Endothelial cell (in vitro differentiated cells): ENCODE measurements at regions not wholly inside any gene's neighbourhood (a gene's known extent, or its start where the extent isn't known, plus 50 kb on each side); places are given as distances from the start of the nearest gene placed in this dataset.

Experiments
- DNase-seq: peaks from one replicate; pipeline ENCODE4 v3.0.0; 2021; ENCODE audit warnings: low spot score
- H3K27ac Mint-ChIP-seq: one replicate; pipeline ENCODE4 v1.8.0; 2021; ENCODE audit warnings: mixed read lengths, inconsistent platforms; ENCODE audit not compliant: unreplicated experiment
- H3K27me3 Mint-ChIP-seq: one replicate; pipeline ENCODE4 v1.8.0; 2021; ENCODE audit warnings: mild to moderate bottlenecking, moderate library complexity, mixed read lengths, inconsistent platforms; ENCODE audit not compliant: unreplicated experiment
- H3K36me3 Mint-ChIP-seq: one replicate; pipeline ENCODE4 v1.8.0; 2021; ENCODE audit warnings: mild to moderate bottlenecking, low read depth, mixed read lengths, inconsistent platforms; ENCODE audit not compliant: unreplicated experiment
- H3K4me1 Mint-ChIP-seq: one replicate; pipeline ENCODE4 v1.8.0; 2021; ENCODE audit warnings: mild to moderate bottlenecking, mixed read lengths, inconsistent platforms; ENCODE audit not compliant: unreplicated experiment
- H3K4me3 Mint-ChIP-seq: one replicate; pipeline ENCODE4 v1.8.0; 2021; ENCODE audit warnings: mild to moderate bottlenecking, mixed read lengths, inconsistent platforms; ENCODE audit not compliant: unreplicated experiment
- H3K9me3 Mint-ChIP-seq: one replicate; pipeline ENCODE4 v1.8.0; 2021; ENCODE audit warnings: mixed read lengths, inconsistent platforms; ENCODE audit not compliant: unreplicated experiment
- CTCF ChIP-seq: fragments of 200-600 bp; sonication (generic); IDR thresholded peaks from one replicate; pipeline ENCODE4 v1.5.0; 2021; ENCODE audit warnings: antibody characterized with exemption; ENCODE audit not compliant: unreplicated experiment

GRCh38 chr2:67895227-67895941 lies 167.4 kb downstream of the C1D start:
- H3K27ac Mint-ChIP-seq = peak overlapping the region; percentile 2
- H3K36me3 Mint-ChIP-seq = peaks cover 5% of the 10 kb centered on the region
- DNase-seq = peak; percentile 22
- H3K27me3 Mint-ChIP-seq = no peaks in the 10 kb centered on the region
- peaks cover 49% of the 10 kb centered on the region for H3K4me1 Mint-ChIP-seq
- TF ChIP-seq CTCF = no peak
- H3K4me3 Mint-ChIP-seq = no peak overlapping the region
- no peaks in the 10 kb centered on the region for H3K9me3 Mint-ChIP-seq

GRCh38 chr2:67896076-67896475 lies 166.7 kb downstream of the C1D start:
- H3K27me3 Mint-ChIP-seq = no peaks in the 10 kb centered on the region
- peaks cover 46% of the 10 kb centered on the region for H3K4me1 Mint-ChIP-seq
- H3K27ac Mint-ChIP-seq = no peak overlapping the region

GRCh38 chr2:67896476-67896875 lies 166.3 kb downstream of the C1D start:
- Mint-ChIP-seq H3K27me3 (peaks cover 1% of the 10 kb centered on the region), H3K36me3 (peaks cover 7% of the 10 kb centered on the region), H3K9me3 (no peaks in the 10 kb centered on the region), H3K27ac (no peak overlapping the region), H3K4me1 (peaks cover 46% of the 10 kb centered on the region), H3K4me3 (no peak overlapping the region)
- no peak for DNase-seq
- TF ChIP-seq CTCF = no peak

More at GRCh38 chr2:67896076-67896475, 166.7 kb downstream of the C1D start:
- H3K4me3 Mint-ChIP-seq = no peak overlapping the region
- TF ChIP-seq CTCF = no peak
- H3K9me3 Mint-ChIP-seq = no peaks in the 10 kb centered on the region
- peaks cover 5% of the 10 kb centered on the region for H3K36me3 Mint-ChIP-seq
- no peak for DNase-seq

- Mint-ChIP-seq H3K9me3 (no peaks in the 10 kb centered on the region), H3K27ac (no peak overlapping the region), H3K27me3 (peaks cover 1% of the 10 kb centered on the region), H3K4me1 (peaks cover 39% of the 10 kb centered on the region), H3K36me3 (peaks cover 8% of the 10 kb centered on the region), H3K4me3 (no peak overlapping the region)
- TF ChIP-seq CTCF = no peak
- no peak for DNase-seq
Measured at GRCh38 chr2:67898595-67898994, 164.2 kb downstream of the C1D start.

- DNase-seq = no peak
- no peak overlapping the region for H3K27ac Mint-ChIP-seq
- peaks cover 1% of the 10 kb centered on the region for H3K27me3 Mint-ChIP-seq
- H3K4me3 Mint-ChIP-seq = no peak overlapping the region
- peaks cover 35% of the 10 kb centered on the region for H3K4me1 Mint-ChIP-seq
- no peaks in the 10 kb centered on the region for H3K9me3 Mint-ChIP-seq
- no peak for TF ChIP-seq CTCF
- H3K36me3 Mint-ChIP-seq = peaks cover 4% of the 10 kb centered on the region
Measured at GRCh38 chr2:67899187-67899586, 163.6 kb downstream of the C1D start.
